GM19043 (cell line): ENCODE measurements at regions not wholly inside any gene's neighbourhood (a gene's known extent, or its start where the extent isn't known, plus 50 kb on each side); places are given as distances from the start of the nearest gene placed in this dataset.
"Not testable (repeated sequence)": the region's sequence is repeated elsewhere in the genome, so short reads cannot be mapped to it uniquely, and the experiment has no call there.

Experiments
- ATAC-seq: cut with Tn5 transposase; IDR thresholded peaks from one replicate; pipeline ENCODE4 v1.9.1; 2021; ENCODE audit warnings: low read depth; ENCODE audit not compliant: unreplicated experiment

DNA sequence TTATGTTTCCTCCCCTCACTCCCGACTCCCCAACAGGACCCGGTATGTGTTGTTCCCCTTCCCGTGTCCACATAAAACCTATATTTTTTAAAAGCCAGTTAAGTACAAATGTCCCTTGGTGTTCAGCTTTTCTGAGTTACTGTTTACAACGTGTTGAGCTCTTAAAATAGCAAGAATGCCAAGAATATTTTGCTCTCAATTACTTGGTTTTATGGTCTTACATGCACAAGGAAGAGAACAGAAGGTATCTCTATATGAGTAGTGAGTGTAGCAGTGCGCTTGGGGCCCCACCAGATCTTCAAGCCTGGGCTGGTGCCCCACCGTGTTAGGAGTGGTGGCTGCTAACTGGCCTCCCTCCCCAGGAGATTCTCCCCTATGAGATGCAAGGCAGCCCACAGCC is 75.3 kb downstream of the RIN2 start:
- ATAC-seq = no peak

DNA sequence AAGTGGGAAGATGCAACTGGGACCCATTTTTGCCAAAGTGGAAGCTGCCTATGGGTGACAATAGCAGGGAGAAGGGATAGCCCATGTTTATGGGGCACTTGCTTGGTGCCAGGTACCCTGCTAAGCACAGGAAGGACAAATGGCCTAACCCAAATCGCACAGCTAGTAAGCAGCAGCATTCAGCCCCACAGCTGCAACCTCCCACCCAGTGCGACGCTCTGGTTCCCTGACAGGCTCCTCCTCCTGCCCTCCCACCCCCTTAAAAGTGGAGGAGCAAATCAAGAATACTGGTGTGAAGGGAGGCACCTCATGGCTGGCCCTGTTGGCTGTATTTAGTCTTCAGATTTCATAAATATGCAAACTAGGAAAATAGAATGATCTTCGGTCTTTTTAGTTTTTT is 76.2 kb downstream of the RIN2 start:
- no peak for ATAC-seq

DNA sequence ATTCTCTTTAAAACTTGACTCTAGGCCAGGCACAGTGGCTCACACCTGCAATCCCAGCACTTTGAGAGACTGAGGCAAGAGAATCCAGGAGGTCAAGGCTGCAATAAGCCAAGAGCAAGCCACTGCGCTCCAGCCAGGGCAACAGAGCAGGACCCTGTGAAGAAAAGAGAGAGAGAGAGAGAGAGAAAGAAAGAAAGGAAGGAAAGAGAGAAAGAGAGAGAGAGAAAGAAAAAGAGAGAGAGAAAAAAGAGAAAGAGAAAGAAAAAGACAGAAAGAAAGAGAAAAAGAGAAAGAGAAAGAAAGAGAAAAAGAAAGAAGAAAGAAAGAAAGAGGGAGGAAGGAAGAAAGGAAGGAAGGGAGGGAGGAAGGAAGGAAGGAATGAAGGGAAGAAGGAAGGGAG is 76.7 kb downstream of the RIN2 start:
- ATAC-seq = no peak

DNA sequence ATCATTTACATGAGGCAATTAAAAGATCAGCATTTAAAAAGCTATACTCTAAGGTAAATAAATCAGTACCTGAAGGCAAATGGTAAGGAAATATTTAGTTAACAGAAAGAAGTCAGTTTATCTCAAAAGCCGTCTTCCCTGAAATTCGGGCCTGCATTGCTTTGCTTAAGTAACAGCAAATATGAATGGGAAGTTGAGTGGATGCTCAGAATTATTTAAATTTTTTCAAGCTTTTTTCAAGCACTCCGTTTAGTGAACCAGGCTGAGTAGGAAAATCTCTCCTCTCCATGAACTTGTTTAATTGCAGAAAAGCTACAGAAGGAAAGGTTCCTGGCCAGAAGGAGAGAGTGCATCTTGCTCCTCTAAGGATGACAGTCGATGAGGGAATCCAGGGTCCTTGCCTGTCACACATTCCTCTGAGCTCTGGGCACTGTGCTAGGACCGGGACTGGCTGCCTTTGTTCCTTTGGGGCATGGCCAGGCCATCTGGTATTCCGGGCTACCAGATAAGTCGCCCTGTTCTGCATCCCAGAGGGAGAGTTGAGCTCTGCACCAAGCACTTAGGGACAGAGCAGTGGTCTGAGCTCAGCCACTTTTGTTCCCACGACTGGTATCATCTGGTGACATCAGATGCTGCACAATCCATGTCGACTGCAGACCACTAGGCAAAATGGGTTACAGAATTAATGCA is 77.6 kb downstream of the RIN2 start:
- ATAC-seq = no peak

DNA sequence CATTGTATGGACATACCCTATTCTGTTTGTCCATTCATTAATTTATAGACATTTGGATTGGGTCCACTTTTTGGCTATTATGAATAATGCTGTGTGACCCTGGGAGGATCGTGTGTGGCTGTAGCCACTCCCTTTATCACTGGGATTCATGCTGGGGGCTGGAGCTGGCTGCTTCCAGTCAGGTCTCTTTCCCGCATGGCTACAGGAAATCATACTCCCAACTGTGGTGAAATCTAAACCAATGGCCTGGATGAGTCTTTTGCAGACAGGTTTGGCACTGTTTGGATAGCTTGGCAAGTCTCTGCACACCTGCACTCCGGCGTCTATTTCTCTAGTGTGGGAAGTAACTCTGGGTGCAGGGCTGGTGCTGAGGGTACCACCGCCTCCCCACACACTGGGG is 80.4 kb downstream of the RIN2 start:
- no peak for ATAC-seq

DNA sequence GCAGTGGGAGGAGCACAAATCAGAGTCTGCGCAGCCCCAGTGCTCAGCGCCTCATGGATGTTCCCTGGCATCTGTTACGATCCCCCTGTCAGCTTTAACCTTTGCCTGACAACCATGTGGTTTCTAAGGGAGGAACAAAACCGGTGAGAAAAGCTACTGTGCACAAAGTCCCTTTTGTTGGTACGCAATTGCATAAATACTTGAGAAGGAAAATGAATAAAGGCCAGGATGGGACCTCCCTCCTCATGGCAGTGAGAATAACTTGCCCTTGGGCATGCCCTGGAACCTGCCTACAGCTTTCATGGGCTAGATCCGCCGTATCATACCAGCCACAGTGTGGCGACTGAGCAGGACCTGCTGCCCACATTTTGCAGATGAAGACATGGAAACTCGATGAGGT is 81.0 kb downstream of the RIN2 start:
- ATAC-seq = no peak

DNA sequence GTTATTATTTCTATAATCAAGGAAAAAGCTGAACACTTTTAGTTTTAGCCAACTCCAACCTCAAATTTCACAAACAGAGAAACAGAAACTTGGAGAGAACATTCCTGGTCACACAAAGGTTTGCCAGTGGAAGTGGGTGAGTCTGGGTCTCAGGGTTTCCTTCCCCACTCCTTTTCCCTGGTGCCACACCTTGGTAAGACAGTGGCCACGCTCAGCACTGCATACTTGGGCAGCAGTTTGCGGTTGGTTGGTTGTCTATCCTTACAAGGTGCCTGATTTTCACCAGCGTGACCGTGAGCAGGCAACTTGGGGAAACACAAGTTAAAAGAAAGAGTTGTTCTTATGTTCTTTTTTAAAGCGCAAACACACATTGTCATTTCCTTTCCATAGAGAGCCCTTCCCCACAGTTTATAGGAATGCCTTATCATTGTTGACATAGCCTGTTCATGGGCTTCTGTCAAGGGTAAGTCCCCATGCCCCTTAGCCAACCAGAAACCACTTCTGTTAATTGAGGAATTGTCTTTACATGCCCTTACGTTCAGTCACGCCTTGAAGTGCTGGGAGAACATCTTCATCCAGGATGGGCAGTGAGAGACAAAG is 82.2 kb downstream of the RIN2 start:
- ATAC-seq = no peak

DNA sequence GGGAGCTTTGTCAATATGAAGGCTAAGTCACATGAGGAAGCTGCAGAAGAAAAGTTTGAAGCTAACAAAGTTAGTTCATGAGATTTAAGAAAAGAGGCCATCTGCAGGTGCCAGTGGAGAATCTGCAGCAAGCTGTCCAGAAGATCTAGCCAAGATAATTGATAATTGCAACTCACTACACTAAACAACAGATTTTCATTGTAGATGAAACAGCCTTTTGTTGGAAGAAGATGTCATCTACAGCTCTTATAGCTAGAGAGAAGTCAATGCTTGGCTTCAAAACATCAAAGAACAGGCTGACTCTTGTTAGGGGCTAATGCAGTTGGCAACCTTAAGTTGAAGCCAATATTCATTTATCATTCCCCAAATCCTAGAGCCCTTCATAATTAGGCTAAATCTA is 83.7 kb downstream of the RIN2 start:
- ATAC-seq = no peak

DNA sequence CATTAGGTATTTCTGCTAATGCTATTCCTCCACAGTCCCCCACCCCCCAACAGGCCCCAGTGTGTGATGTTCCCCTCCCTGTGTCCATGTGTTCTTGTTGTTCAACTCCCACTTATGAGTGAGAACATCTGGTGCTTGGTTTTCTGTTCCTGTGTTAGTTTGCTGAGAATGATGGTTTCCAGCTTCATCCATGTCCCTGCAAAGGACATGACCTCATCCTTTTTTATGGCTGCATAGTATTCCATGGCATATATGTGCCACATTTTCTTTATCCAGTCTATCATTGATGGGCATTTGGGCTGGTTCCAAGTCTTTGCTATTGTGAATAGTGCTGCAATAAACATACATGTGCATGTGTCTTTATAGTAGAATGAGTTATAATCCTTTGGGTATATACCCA is 86.8 kb downstream of the RIN2 start:
- ATAC-seq = not testable (repeated sequence)

DNA sequence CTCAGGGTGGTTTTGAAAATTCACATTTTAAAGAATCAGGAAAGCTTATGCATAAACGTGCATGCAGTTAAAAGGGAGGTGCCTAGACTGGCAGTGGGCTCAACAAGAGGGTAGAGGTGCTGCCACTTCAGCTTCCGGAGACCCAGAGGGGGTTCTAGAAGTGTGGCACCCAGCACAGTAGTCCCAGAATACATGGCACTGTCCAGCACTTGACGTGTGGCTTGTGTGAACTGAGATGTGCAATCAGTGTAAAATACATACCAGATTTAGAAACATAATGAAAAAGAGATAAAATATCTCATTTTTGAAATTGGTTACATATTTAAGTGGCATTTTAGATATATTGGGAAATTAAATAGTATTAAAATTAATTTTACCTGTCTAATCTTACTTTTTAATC is 89.3 kb downstream of the RIN2 start:
- ATAC-seq = no peak

DNA sequence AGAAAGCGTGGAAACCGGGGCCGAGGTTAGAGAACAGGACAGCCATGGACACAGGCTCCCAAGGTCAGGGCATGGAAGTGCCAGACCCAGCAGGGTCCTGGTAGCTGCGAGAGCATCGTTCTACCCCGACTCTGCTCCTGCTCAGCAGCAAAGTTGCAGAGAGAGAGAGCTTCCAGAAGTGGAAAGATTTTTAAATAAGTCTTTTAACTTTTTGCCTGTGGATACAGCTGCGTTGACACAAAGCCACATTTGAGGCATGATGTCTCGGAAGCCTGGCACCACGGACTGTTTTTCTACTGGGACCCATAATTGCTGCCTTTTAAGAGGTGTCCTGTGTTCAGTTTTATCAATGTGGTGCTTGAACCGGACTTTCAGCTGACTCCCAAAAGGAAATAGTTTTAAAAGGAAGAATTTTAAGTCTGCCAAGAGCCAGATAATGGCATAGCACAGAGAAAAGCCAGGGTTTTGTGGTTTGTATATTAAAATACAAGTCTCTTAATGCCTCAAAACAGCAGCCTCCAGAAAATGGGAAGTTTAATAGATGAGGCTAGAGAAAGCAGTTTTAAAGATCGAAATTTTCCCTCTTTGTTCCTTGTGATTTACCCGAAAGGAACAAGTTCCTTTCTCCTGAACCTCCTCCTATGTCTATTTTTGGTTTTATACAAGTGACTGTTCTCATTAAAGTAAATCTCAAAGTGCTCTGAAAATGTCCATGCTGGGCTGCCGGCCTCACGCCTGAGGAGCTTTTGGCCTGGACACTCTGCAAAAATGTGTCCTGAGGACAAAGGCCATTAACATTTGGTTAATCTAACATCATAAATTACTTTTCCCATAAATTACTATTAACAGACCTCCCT is 91.5 kb downstream of the RIN2 start:
- ATAC-seq = no peak

DNA sequence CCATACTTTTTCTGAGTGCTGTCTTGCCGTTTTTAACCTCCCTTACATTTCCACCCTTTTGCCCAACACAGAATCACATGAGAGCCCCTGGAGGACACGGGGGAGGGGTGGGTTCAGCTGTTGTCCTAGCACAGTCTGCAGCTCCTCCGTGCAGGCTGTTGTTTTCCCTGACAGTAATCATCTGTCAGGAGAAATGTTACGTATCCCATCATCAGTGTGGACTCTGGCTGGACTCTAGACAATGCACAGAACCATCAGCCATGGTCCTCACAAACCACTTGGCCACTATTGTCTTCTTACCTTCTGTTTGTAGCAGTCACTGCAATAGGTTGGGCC is 92.1 kb downstream of the RIN2 start:
- no peak for ATAC-seq

DNA sequence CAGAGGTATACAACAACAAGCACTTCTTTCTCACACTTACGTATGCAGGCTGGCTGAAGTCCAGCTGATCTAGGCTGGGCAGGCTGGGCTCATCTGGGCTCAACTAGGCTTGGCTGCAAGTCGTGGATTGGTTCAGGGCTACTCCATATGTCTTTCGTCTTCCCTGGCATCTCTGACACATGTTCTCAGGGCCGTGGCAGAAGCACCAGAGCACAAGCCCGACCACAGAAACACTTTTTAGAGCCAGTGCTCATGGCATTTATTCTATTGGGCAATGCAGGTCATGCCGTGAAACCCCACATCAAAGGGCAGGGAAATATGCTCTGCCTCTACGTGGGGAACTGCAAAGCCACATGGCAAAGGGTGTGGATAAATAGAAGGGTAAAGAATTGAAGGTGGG is 93.8 kb downstream of the RIN2 start:
- no peak for ATAC-seq

DNA sequence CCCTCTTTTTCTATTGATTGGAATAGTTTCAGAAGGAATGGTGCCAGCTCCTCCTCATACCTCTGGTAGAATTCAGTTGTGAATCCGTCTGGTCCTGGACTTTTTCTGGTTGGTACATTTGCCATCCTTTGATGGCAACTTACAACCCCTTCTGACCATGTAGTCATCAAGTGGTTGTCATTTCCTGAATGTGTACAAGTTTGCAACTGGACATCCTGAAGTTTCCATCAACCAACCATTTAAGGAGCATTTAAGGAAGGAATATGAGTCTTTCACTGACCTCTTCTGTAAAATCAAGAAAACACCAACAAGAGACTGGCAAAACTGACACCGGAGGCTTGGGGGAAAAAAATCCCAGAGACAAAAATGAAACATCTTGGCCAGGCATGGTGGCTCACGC is 97.4 kb downstream of the RIN2 start:
- ATAC-seq = no peak

DNA sequence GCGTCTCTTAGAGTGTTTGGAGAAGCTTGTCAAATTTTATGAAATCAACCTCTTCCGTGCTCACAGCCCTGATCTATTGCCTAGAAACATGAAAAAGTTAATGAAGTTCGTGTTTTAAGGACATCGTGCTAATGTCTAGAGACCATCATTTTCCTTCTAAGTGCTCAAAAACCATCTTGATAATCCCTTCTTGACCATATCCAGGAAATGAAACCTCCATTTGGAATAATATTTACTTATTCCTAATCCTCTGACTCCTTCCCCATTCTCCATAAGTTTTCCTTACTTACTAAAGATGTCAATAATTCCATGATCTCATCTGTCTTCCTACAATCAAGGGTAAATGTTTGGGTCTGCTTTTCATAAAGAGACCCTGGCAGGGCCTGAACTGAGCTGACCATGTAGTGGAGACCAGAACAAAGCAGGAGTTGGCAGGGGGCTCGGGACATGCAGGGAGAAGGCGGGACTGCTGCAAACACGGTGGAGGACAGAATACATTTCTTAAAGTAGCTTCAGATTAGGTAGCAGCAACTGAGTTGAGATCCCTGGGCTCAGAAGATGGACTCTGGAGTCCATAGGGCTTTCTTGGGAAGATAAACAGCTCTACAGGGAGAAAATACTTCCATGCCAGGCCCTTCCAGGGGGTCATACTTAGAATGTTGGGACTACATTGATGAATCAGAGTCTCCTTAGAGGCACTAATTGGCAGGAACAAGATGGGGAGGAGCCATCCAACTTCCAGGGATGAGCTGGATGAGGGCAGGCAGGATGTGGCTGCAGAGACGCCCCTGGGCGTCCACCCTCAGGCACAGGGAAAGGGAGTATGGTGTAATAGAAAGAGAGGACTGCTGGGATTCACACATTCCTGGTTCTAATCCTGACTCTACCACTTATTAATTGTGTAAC is 100.7 kb downstream of the RIN2 start:
- no peak for ATAC-seq

DNA sequence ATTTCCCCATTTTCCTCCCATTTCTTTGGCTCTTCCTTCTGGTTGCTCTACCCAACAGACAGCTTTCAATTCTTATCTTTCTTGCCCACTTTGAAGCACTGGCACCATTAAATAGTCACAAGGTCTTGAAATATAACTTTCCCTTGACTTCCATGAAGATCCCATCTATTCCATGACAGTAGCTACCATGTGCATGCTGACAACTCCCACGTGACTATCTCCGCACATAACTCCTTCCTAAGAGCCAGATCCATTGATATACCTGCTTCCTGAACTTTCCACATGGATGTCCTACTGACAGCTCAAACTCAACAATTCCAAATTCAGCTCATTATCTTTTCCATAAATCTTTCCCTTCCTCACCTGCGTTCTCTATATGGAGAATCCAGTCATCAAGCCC is 101.4 kb downstream of the RIN2 start:
- no peak for ATAC-seq

DNA sequence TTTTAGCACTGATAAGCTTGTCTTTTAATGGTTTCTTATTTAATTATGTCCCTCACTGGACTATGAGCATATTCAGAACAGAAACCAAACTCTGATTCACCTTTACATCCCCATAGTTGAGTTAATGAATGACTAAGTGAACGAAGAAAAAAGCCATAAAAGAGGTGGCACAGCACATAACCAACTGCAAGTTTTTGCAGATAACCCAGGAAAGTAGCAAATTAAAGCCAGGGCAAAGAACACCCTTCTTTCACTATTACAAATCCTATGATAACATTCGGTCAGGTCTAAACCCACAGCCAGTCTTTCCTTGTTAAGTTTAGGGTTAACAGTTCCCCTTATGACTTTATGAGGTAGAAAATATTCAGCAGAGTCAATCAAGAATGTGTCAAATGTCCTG is 102.7 kb downstream of the RIN2 start:
- ATAC-seq = no peak

DNA sequence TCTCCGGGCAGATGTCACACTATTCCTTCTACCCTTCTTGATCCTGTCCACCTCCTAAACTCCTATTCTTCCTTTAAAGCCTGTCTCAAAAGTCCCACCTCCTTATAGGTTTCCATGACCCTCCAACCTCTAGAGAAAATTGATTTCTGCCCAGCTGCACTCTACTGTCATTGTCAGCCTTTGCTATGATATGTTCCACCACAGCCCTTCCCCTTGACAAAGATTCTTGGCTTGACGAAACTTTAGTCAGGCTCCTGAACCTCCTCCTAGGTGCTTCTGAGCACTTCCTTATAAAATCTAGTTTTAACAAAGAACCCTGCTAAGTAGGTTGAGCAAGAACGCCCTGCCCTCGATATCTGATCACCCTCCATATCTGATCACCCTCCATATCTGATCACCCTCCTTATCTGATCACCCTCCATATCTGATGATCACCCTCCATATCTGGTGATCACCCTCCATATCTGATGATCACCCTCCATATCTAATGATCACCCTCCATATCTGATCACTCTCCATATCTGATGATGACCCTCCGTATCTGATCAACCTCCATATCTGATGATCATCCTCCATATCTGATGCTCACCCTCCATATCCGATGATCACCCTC is 103.2 kb downstream of the RIN2 start:
- ATAC-seq = no peak

DNA sequence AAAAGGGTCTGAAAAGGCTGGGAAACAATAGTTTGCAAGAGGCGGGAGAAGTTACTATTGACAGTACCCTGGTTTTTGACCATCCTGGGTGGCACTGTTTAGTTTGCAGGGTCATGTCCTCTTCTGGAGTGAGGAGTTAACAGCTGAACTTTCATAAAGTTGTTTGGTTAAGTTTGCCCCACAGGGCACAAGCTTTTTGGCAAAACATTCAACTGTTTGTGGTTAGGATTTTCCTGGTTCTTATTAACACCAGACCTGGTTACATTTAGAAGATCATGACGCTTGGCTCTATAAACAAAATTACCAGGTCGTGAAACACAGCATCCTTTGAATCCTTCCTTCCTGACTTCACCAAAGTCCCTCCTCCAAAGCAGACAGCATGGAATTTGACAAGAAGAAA is 106.1 kb downstream of the RIN2 start:
- ATAC-seq = no peak

DNA sequence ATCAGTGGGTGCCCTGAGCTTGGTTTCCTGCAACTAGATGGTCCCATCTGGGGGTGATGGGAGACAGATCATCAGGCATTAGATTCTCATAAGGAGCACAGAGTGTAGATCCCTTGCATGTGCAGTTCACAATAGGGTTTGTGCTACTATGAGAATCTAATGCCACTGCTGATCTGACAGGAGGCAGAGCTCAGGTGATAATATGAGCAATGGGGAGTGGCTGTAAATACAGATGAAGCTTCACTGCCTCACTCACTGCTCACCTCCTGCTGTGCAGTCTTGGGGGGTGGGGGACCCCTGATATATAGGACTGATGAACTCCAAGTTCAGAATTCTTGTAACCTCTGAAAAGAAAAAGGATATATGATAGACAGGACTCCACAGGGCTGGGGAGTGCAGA is 108.0 kb downstream of the RIN2 start:
- no peak for ATAC-seq

DNA sequence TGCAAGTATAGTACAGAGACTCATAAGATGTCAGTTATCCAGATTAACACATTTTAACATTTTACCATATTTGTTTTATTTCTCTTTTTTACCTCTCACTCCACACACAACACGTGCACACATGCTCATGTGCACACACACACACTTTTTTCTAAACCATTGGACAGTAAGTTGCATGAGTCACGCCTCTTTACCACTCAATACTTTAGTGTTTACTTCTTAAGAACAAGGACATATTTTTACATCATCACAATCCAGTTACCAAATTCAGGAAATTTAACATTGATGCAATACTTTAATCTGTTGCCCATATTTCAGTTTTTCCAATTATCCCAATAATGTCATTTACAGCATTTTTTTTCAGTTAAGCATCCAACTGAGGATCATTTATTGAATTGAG is 109.0 kb downstream of the RIN2 start:
- ATAC-seq = no peak
